ENCODE measurements at regions not wholly inside any gene's neighbourhood (a gene's known extent, or its start where the extent isn't known, plus 50 kb on each side); places are given as distances from the start of the nearest gene placed in this dataset.
"Not testable (repeated sequence)": the region's sequence is repeated elsewhere in the genome, so short reads cannot be mapped to it uniquely, and the experiment has no call there.

- no peak for TF ChIP-seq DZIP1 (CRISPR knock-in tag; IDR thresholded peaks at IDR 0.05)
- no peak for TF ChIP-seq SOX6 (IDR thresholded peaks at IDR 0.05)
- no peak for TF ChIP-seq SOX6 (CRISPR knock-in tag; IDR thresholded peaks at IDR 0.05)
- no peak for TF ChIP-seq JUN (CRISPR knock-in tag; IDR thresholded peaks at IDR 0.05)
- TF ChIP-seq NCOR1 (IDR thresholded peaks at IDR 0.05; ENCODE audit: borderline replicate concordance, low read length), result no peak
These were observed 1058.7 kb upstream of the ACO1 start (continued) for GRCh38 chr9:31325778-31326177.

- ATAC-seq; H2AFZ ChIP-seq (ENCODE audit: low read length); H3K4me2 ChIP-seq (ENCODE audit: low read depth, low read length); DNase-seq (ENCODE audit: low spot score); H3K27ac ChIP-seq (ENCODE audit: extremely low read length, insufficient read depth, low read length); H4K20me1 ChIP-seq (ENCODE audit: insufficient read depth, low read length); POLR2A ChIA-PET; FAIRE-seq; BruUV-seq (replicated peaks); H3K27me3 ChIP-seq (ENCODE audit: control insufficient read depth in 1 of 2, insufficient read depth in 2 of 2, low read length in 2 of 2); in situ Hi-C loops (cut with HindIII; ENCODE audit: extremely low pct_ligation_motif_present, low pct_unique_long_range_greater_than_20kb); H3K79me2 ChIP-seq (ENCODE audit: insufficient read depth, low read length); H3K4me1 ChIP-seq (ENCODE audit: insufficient read depth, low read length); intact Hi-C loops (cut with micrococcal nuclease; ENCODE audit: unreplicated experiment); H3K36me3 ChIP-seq (replicated peaks in 1 of 2; ENCODE audit: control insufficient read depth in 1 of 2, insufficient read depth in 2 of 2, low read length in 2 of 2); H3K9me3 ChIP-seq (ENCODE audit: low read length); H3K9ac ChIP-seq (ENCODE audit: insufficient read depth, low read depth, low read length); H3K4me3 ChIP-seq (replicated peaks in 1 of 3; ENCODE audit: insufficient read depth in 1 of 3, low read depth in 2 of 3, low read length in 3 of 3); CTCF ChIA-PET (ENCODE audit: low intra/inter-chr PET ratio, low total read pairs): not testable (repeated sequence)
- 32% methylated on average over 12 of the region's 12 CpGs for whole genome bisulfite sequencing (ENCODE audit: low lambda C conversion rate)
These were observed 1057.6 kb upstream of the ACO1 start for GRCh38 chr9:31326883-31327282.
